NCI-H2029 (cell line): ENCODE measurements at regions not wholly inside any gene's neighbourhood (a gene's known extent, or its start where the extent isn't known, plus 50 kb on each side); places are given as distances from the start of the nearest gene placed in this dataset.
A peak's percentile ranks its signal among the peaks of the same experiment; 100 is the strongest.
"Not testable (repeated sequence)": the region's sequence is repeated elsewhere in the genome, so short reads cannot be mapped to it uniquely, and the experiment has no call there.

Experiments used
- DNase-seq: peaks from one replicate; lab custom pipeline; 2025; lab: John Stamatoyannopoulos, UW

GRCh38 chr13:80173224-80173623, 167.7 kb downstream of the SPRY2 start:
- no peak for DNase-seq

GRCh38 chr13:80171096-80171495, 169.8 kb downstream of the SPRY2 start:
- DNase-seq: no peak

GRCh38 chr13:80168089-80168850, 172.7 kb downstream of the SPRY2 start:
- no peak for DNase-seq

GRCh38 chr13:80166352-80166751, 174.6 kb downstream of the SPRY2 start:
- DNase-seq: no peak

GRCh38 chr13:80164462-80164861, 176.5 kb downstream of the SPRY2 start:
- no peak for DNase-seq

GRCh38 chr13:80161896-80162295, 179.0 kb downstream of the SPRY2 start:
- no peak for DNase-seq

GRCh38 chr13:80161219-80161618, 179.7 kb downstream of the SPRY2 start:
- no peak for DNase-seq

- no peak for DNase-seq
Measured at GRCh38 chr13:80160110-80160509, 180.8 kb downstream of the SPRY2 start.

- no peak for DNase-seq
Measured at GRCh38 chr13:80157261-80157932, 183.5 kb downstream of the SPRY2 start.

- DNase-seq: not testable (repeated sequence)
Measured at GRCh38 chr13:80152142-80152541, 188.8 kb downstream of the SPRY2 start.

- DNase-seq: no peak
Measured at GRCh38 chr13:80151016-80151415, 189.9 kb downstream of the SPRY2 start.

GRCh38 chr13:80149736-80150135, 191.2 kb downstream of the SPRY2 start:
- no peak for DNase-seq

GRCh38 chr13:80145171-80145690, 195.7 kb downstream of the SPRY2 start:
- no peak for DNase-seq

GRCh38 chr13:80144493-80144892, 196.4 kb downstream of the SPRY2 start:
- DNase-seq: no peak

GRCh38 chr13:80141123-80141849, 199.6 kb downstream of the SPRY2 start:
- no peak for DNase-seq

GRCh38 chr13:80140685-80141084, 200.2 kb downstream of the SPRY2 start:
- no peak for DNase-seq

- DNase-seq: no peak
Measured at GRCh38 chr13:80139196-80139595, 201.7 kb downstream of the SPRY2 start.

GRCh38 chr13:80137994-80138393, 202.9 kb downstream of the SPRY2 start:
- no peak for DNase-seq

GRCh38 chr13:80134346-80134745, 206.6 kb downstream of the SPRY2 start:
- DNase-seq: no peak

- DNase-seq: no peak
Measured at GRCh38 chr13:80133631-80134261, 207.2 kb downstream of the SPRY2 start.

GRCh38 chr13:80132741-80133601, 208.0 kb downstream of the SPRY2 start:
- DNase-seq: peak; percentile 17
